Panc1 (cell line): ENCODE measurements at regions not wholly inside any gene's neighbourhood (a gene's known extent, or its start where the extent isn't known, plus 50 kb on each side); places are given as distances from the start of the nearest gene placed in this dataset.

Experiments used
- ATAC-seq: fragments of 200-7000 bp; cut with Tn5 transposase; 2 replicates; pipeline ENCODE4 v1.9.1; 2020; ENCODE audit warnings: mild to moderate bottlenecking, moderate library complexity
- BruUV-seq: library from RNA; stranded (reverse); fragments of 400-500 nt; replicated peaks from 2 replicates; lab custom pipeline; 2021; lab: Mats Ljungman, UMichigan
- CTCF ChIA-PET: fragments of 300-600 bp; sonication (Branson Sonifier 250); formaldehyde crosslinking; loops from one replicate; lab custom pipeline; 2022; ENCODE audit warnings: antibody characterized with exemption; lab: Charles Lee
- POLR2A ChIA-PET: fragments of 300-600 bp; sonication (Branson Sonifier 250); formaldehyde crosslinking; loops from one replicate; lab custom pipeline; 2022; ENCODE audit warnings: antibody characterized with exemption; lab: Charles Lee
- DNase-seq: peaks from one replicate; pipeline ENCODE4 v3.0.0-alpha.2; 2010; ENCODE audit warnings: low read depth, low spot score
- H3K27ac ChIP-seq: 2 replicates; pipeline ENCODE4 v1.5.1; 2011; ENCODE audit warnings: mild to moderate bottlenecking, low read length, inconsistent platforms
- H3K27me3 ChIP-seq: fragments of 200-500 bp; sonication (Bioruptor generic); 2 replicates; pipeline ENCODE4 v1.6.0; 2014; ENCODE audit warnings: low read length, inconsistent platforms; ENCODE audit not compliant: control insufficient read depth, insufficient read depth
- H3K36me3 ChIP-seq: fragments of 200-500 bp; sonication (Bioruptor generic); 2 replicates; pipeline ENCODE4 v1.5.1; 2014; ENCODE audit warnings: inconsistent platforms, mild to moderate bottlenecking, low read length, moderate library complexity; ENCODE audit not compliant: control insufficient read depth, insufficient read depth
- H3K4me1 ChIP-seq: 2 replicates; pipeline ENCODE4 v1.5.1; 2011; ENCODE audit warnings: inconsistent platforms, mild to moderate bottlenecking, low read length, moderate library complexity; ENCODE audit not compliant: control insufficient read depth, insufficient read depth
- H3K4me3 ChIP-seq, 2 experiments: 2 replicates each; pipeline ENCODE4 v1.5.1; 2011 to 2012; ENCODE audit warnings: low read depth in 2 of 2, low read length in 2 of 2, mild to moderate bottlenecking in 2 of 2, inconsistent platforms in 1 of 2, moderate library complexity in 1 of 2
- H3K9me3 ChIP-seq: fragments of 200-500 bp; sonication (Bioruptor generic); 2 replicates; pipeline ENCODE4 v1.5.1; 2014; ENCODE audit warnings: low read depth, mild to moderate bottlenecking, inconsistent platforms, low read length, moderate library complexity; ENCODE audit not compliant: control insufficient read depth, insufficient read depth
- POLR2AphosphoS5 ChIP-seq: IDR thresholded peaks from 2 replicates; pipeline ENCODE4 v1.6.1; 2012; ENCODE audit warnings: mild to moderate bottlenecking, low read depth, low read length, moderate library complexity
- SIN3A ChIP-seq: IDR thresholded peaks from 2 replicates; pipeline ENCODE4 v1.6.1; 2012; ENCODE audit warnings: low read depth, mild to moderate bottlenecking, low read length, moderate library complexity, borderline replicate concordance; ENCODE audit not compliant: insufficient read depth
- TCF7L2 ChIP-seq: IDR thresholded peaks from 2 replicates; pipeline ENCODE4 v1.6.1; 2011; ENCODE audit warnings: mild to moderate bottlenecking, low read depth, low read length, inconsistent platforms
- in situ Hi-C: cut with HindIII; loops from 2 replicates; pipeline ENCODE4 v1.10.0; 2016; ENCODE audit warnings: low sequenced_read_pairs, low pct_unique_long_range_greater_than_20kb
- intact Hi-C: fragments of 100-400 bp; cut with micrococcal nuclease; formaldehyde crosslinking; loops from one replicate; pipeline ENCODE4 v1.10.0; 2022; ENCODE audit not compliant: unreplicated experiment
- TF ChIP-seq, protein P1 (sequence below), 2 experiments: IDR thresholded peaks; 2 replicates each; pipeline ENCODE4 v1.6.1; 2011 to 2012; ENCODE audit warnings: low read depth in 2 of 2, control low read depth in 1 of 2, low read length in 1 of 2, mild to moderate bottlenecking in 1 of 2, moderate library complexity in 1 of 2; ENCODE audit not compliant: insufficient read depth in 1 of 2
- TF ChIP-seq, protein P2 (sequence below): fragments of 450-650 bp; IDR thresholded peaks from 2 replicates; pipeline ENCODE4 v1.5.1; 2017; ENCODE audit warnings: mild to moderate bottlenecking

DNA sequence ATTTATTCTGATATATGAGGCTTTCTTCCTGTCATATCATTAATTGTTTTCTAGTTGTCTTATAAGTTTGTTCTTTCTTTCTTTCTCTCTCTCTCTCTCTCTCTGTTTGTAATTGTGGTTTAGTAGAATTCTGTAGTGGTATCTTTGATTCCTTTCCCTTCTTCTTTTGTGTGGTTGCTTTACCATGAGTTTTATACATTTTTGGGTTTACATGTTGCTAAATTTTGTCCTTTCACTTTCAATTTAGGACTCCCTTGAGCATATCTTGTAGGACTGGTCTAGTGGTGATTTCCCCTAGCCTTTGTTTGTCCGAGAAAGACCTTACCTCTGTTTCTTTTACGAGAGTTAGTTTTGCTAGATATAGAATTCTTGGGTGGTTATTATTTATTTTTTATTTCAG is 162.3 kb upstream of the CHRM3 start:
- no TSS peak for BruUV-seq
- intact Hi-C loops (loop anchor here (10.0 kb wide), 1 partner anchor 219 kb away; no protein-coding TSS in a partner anchor), in situ Hi-C loops (no loop called here)
- Histone ChIP-seq H3K4me1 (no peaks in the 10 kb centered on the region), H3K4me3 (no peak overlapping the region), H3K27me3 (no peaks in the 10 kb centered on the region), H3K27ac (no peak overlapping the region), H3K9me3 (peaks cover 3% of the 10 kb centered on the region), H3K36me3 (no peaks in the 10 kb centered on the region)
- DNase-seq (no peak), ATAC-seq (no peak)
- ChIA-PET CTCF (no interaction called here), POLR2A (no interaction called here)
- TF ChIP-seq SIN3A (no peak), POLR2AphosphoS5 (no peak), TCF7L2 (no peak)
- TF ChIP-seq, protein P1, sequence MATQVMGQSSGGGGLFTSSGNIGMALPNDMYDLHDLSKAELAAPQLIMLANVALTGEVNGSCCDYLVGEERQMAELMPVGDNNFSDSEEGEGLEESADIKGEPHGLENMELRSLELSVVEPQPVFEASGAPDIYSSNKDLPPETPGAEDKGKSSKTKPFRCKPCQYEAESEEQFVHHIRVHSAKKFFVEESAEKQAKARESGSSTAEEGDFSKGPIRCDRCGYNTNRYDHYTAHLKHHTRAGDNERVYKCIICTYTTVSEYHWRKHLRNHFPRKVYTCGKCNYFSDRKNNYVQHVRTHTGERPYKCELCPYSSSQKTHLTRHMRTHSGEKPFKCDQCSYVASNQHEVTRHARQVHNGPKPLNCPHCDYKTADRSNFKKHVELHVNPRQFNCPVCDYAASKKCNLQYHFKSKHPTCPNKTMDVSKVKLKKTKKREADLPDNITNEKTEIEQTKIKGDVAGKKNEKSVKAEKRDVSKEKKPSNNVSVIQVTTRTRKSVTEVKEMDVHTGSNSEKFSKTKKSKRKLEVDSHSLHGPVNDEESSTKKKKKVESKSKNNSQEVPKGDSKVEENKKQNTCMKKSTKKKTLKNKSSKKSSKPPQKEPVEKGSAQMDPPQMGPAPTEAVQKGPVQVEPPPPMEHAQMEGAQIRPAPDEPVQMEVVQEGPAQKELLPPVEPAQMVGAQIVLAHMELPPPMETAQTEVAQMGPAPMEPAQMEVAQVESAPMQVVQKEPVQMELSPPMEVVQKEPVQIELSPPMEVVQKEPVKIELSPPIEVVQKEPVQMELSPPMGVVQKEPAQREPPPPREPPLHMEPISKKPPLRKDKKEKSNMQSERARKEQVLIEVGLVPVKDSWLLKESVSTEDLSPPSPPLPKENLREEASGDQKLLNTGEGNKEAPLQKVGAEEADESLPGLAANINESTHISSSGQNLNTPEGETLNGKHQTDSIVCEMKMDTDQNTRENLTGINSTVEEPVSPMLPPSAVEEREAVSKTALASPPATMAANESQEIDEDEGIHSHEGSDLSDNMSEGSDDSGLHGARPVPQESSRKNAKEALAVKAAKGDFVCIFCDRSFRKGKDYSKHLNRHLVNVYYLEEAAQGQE (IDR thresholded peaks at IDR 0.05; ENCODE audit: insufficient read depth in 1 of 2, low read depth in 2 of 2, low read length in 1 of 2): no peak
- TF ChIP-seq, protein P2, sequence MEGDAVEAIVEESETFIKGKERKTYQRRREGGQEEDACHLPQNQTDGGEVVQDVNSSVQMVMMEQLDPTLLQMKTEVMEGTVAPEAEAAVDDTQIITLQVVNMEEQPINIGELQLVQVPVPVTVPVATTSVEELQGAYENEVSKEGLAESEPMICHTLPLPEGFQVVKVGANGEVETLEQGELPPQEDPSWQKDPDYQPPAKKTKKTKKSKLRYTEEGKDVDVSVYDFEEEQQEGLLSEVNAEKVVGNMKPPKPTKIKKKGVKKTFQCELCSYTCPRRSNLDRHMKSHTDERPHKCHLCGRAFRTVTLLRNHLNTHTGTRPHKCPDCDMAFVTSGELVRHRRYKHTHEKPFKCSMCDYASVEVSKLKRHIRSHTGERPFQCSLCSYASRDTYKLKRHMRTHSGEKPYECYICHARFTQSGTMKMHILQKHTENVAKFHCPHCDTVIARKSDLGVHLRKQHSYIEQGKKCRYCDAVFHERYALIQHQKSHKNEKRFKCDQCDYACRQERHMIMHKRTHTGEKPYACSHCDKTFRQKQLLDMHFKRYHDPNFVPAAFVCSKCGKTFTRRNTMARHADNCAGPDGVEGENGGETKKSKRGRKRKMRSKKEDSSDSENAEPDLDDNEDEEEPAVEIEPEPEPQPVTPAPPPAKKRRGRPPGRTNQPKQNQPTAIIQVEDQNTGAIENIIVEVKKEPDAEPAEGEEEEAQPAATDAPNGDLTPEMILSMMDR: no peak

- TF ChIP-seq, protein P2: no peak
- TF ChIP-seq TCF7L2 (no peak), POLR2AphosphoS5 (no peak), SIN3A (no peak)
- TF ChIP-seq, protein P1 (IDR thresholded peaks at IDR 0.05; ENCODE audit: insufficient read depth in 1 of 2, low read depth in 2 of 2, low read length in 1 of 2): no peak
- ATAC-seq (no peak), DNase-seq (no peak)
- intact Hi-C loops (loop anchor here (10.0 kb wide), 1 partner anchor 218 kb away; no protein-coding TSS in a partner anchor), in situ Hi-C loops (no loop called here)
- Histone ChIP-seq H3K36me3 (no peaks in the 10 kb centered on the region), H3K27me3 (no peaks in the 10 kb centered on the region), H3K27ac (no peak overlapping the region), H3K4me3 (no peak overlapping the region), H3K4me1 (no peaks in the 10 kb centered on the region), H3K9me3 (peaks cover 3% of the 10 kb centered on the region)
- POLR2A ChIA-PET: no interaction called here
- CTCF ChIA-PET: no interaction called here
- no TSS peak for BruUV-seq
These were observed 163.4 kb upstream of the CHRM3 start for GRCh38 chr1:239222999-239223398.
